ENCODE measurements at regions not wholly inside any gene's neighbourhood (a gene's known extent, or its start where the extent isn't known, plus 50 kb on each side); places are given as distances from the start of the nearest gene placed in this dataset.
"Not testable (repeated sequence)": the region's sequence is repeated elsewhere in the genome, so short reads cannot be mapped to it uniquely, and the experiment has no call there.

DNA sequence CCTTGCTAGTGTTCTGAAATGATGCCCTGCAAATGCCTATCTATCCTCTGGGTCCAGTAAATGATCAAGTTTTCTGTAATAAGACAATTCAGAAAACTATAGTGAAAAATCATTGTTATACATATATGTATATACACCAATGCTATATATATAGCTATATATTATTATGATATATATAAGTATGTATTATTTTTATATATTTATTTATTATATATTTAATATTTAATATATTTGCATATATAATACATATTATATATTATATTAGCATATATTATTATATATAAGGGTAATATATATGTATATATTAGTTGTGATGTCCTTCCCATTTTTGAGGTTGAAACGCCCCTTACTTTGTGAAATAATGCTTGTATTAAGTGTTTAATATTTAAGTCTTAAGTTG is 181.4 kb upstream of the CACNA2D1 start:
- no peak for DNase-seq (ENCODE audit: low read depth)

DNA sequence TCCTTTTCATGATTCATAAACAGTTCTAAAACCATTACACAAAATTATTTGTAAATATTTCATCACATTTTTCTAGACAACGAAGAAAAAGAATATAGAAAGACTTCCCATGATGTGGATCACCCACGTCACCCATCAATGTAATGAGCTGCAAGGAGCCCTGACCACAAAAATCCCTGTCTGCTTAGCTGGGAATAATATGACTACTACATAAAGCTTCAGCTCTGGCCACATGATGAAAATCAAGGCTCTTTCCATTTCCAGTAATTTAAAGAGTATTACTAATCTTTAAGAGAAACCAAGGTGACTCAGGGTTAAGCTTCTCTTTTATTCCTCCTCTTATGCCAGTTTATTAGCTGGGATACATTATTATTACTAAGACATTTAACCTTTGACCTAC is 180.8 kb upstream of the CACNA2D1 start:
- DNase-seq (ENCODE audit: low read depth): peak; percentile 98

DNA sequence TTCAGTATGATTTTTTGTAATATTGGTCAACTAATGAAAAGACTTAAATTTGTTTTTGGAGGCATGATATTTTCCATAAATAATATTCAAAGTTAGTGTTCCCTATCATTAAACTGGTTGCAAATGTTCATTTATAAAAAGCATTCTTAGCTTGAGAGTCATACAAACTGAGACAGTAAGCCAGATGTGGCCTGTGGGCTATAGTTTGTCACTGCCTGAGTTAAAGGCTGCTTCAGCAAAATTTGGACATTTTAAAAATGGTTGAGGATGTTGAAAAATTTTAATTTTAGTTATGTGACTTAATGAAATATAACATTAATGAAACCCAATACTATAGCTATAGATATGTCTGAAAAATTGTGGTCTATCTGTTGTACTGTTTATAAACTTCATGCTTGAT is 180.2 kb upstream of the CACNA2D1 start:
- DNase-seq (ENCODE audit: low read depth): peak; percentile 9

DNA sequence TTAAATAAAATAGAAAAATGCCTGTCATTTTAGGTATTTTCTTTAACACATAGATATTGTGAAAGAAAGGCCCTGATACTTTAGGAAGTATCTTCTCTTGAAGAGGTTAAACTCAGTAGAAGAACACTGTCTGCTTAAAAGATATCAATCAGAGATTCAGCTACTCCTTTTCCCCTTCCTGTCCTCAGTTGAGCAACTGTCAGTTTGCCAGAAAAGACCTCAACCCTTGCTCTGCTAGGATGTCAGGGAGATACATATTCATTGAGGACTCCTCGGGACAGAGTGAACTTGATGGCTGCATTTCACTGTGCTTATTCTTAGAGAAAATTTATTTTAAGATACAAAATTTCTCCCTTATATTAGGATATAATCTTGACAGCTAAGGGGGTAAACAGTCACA is 173.6 kb upstream of the CACNA2D1 start:
- no peak for DNase-seq (ENCODE audit: low read depth)

DNA sequence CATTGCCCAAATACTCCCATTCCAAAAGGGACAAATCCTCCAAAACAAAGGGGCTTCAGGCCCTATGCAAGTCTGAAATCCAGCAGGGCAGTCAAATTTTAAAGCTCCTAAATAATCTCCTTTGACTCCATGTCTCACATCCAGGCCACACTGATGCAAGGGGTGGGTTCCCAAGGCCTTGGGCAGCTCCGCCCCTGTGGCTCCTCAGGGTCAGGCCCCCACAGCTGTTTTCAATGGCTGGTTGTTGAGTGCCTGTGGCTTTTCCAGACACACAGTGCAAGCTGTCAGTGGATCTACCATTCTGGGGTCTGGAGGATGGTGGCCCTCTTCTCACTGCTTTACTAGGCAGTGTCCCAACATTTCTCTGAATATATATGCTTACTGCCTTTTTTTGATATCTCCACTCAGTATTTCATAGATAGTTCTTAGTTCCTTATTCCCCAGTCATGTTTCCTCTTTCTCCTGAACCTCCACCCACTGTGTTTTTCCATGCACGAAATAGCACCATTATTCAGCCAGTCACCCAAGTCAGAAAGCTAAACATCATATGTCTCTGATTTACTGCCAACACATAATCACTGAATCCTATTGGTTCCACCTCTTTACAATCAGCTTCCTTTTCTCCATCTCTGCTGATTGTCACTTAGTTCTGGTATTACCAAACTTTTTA is 172.6 kb upstream of the CACNA2D1 start:
- no peak for DNase-seq (ENCODE audit: low read depth)

DNA sequence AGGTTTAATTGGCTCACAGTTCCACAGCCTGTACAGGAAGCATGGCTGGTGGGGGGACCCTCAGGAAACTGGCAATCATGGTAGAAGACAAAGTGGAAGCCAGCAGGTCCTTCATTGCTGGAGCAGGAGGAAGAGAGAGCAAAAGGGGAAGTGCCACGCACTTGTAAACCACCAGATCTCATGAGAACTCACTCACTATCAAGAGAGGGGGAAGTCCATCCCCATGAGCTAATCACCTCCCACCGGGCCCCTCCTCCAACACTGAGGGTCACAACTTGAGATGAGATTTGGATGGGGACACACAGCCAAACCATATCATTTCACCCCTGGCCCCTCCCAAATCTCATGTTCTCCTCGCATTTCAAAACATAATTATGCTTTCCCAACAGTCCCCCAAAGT is 171.9 kb upstream of the CACNA2D1 start:
- DNase-seq (ENCODE audit: low read depth): no peak

DNA sequence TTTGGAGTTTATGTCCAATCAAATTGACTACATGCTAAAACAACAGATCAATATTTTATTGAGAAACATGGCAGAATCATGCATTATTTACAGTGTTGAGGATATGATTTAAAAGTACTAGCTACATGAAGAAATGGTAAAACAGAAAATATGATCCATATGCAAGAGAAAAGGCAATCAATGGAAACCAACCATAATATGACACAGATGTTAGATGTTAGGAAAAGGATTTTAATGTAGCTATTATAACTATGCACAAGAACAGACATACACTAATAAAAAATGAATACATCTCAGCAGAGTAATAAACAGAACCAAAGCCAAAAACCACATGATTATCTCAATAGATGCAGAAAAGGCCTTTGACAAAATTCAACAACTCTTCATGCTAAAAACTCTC is 166.2 kb upstream of the CACNA2D1 start:
- no peak for DNase-seq (ENCODE audit: low read depth)

DNA sequence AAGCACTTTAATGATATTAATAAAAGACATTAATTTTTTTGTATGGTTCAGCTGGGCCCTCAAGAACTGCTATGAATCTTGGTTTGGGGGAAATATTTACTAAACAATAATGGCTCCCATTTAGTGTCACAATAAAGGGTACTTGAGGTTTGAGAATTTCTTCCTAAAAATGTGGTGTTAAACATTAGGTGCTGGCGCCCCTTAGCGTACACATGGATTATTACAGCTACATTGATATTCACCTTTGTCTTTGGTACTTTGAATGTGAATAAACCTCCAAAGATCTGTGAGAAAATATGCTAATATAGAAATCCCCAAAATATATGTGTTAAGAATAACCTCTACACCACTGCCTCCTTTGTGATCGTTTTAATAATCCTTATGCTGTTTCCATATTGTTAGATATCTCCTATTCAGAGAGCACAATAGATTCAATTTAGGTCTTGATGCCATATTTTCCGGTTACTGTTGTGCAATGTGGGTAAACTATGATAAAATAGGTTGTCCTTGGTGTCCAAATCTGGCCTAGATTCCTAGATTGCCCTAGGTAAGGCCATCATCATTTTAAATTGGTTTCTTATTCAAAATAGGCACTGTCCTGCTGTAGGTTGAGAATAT is 161.8 kb upstream of the CACNA2D1 start:
- peak; percentile 13 for DNase-seq (ENCODE audit: low read depth)

DNA sequence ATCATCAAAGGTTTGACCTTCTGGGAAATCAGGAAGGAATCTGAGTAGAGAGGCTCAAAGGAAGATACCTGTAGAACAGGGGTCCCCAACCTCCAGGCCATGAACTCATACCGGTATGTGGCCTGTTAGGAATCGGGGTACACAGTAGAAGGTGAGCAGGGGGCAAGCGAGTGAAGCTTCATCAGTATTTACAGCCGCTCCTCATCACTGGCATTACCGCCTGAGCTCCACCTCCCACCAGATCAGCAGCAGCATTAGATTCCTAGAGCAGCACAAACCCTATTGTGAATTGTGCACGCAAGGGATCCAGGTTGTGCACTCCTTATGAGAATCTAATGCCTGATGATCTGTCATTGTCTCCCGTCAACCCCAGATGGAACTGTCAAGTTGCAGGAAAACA is 158.5 kb upstream of the CACNA2D1 start:
- no peak for DNase-seq (ENCODE audit: low read depth)

DNA sequence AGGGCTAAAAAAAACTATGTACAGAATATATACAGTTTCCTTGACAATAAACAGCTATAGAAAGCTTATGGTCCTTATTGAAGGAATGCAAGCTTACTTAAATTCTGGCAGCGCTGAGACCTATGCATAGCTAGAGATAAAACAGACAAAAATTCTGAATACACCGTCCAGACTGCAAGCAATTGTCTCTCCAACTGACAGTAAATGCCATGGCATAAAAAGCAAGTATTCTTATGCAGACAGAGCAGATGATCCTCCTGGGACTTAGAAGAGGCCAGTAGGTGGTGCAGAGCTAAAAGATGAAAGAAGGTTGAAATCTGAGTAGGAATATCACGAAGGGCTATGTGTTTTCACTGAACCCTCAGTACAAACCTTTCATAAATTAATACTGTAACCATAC is 157.0 kb upstream of the CACNA2D1 start:
- peak; percentile 23 for DNase-seq (ENCODE audit: low read depth)

DNA sequence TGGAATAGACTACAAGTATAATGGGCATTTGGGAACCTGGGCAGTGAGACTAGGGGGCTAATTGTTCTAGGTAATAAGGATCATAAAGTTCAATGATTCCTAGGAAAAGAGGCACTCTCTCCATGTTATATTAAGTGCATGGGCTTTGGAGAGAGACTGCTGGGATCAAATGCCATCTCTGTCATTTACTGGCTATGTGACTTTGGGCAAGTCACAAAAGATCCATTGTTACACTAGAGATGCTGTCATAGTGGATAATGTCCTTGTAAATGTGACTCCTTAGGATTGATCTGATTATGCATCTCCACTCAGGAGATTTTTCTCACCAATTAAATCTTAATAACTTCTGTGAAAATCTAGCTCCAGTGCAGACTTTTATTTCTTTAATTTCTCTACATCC is 156.3 kb upstream of the CACNA2D1 start:
- no peak for DNase-seq (ENCODE audit: low read depth)

DNA sequence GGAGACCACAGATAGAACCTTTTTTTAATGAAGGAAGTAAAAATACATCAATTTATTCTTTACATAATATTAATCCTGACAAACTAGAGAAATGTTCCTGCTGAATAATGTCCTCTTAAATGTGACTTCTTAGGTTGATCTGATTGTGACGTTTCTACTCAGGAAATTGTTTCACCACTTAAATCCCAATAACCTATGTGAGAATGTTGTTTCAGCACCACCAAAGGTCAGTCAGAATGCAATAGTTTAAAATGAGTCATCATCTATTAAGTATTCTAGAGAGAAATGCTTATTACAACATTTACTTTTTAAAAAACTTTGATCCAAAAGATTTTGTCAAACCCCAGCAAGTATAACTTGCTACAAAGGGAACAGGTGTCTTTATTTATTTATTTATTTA is 155.4 kb upstream of the CACNA2D1 start:
- DNase-seq (ENCODE audit: low read depth): peak; percentile 31

DNA sequence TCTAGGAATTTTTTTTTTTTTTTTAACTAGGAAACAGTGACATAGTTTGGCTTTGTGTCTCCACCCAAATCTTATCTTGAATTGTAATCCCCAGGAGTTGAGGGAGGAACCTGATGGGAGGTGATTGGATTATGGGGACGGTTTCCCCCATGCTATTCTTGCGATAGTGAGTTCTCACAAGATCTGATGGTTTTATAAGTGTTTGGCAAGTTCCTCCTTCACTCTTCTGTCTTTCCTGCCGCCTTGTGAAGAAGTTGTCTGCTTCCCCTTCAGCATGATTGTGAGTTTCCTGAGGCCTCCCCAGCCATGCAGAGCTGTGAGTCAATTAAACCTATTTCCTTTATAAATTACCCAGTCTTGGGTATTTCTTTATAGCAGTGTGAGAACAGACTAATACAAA is 152.2 kb upstream of the CACNA2D1 start:
- not testable (repeated sequence) for DNase-seq (ENCODE audit: low read depth)

DNA sequence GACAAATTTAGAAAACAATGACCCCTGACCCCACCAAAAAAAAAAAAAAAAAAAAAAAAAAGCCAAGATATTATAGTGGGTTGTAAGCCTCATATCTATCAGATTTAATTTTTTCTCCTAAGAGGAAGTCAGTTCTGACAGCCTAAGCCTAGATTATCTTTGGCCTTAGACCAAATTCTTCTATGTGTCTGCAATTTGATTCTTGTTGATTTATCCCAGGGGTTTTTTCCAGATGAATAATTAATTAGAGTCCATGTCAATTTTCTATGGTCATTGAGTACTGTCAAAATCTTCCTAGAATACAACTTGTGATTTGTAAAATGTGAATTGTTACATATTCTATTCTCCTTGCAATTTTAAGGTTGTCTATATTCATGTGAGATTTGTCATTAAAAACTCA is 151.6 kb upstream of the CACNA2D1 start:
- no peak for DNase-seq (ENCODE audit: low read depth)

DNA sequence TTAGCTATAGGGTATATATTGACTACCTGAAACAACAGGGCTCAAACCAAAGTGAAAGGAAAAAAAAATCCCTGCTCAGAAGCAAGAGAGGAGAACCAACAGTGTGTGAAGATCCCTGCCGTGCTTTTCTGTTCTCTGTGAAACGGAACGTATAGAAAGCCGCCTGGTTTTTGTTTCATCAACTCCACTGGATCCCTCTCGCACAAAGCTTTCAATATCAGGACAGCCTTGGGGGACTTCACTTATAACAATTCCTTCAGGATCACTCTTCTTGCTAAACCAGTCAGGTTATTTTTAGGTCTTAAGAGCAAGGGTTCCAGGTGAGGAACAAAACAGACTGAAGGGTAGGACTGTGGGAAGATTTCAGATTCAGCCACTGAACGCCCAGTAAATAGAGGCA is 151.1 kb upstream of the CACNA2D1 start:
- DNase-seq (ENCODE audit: low read depth): no peak

DNA sequence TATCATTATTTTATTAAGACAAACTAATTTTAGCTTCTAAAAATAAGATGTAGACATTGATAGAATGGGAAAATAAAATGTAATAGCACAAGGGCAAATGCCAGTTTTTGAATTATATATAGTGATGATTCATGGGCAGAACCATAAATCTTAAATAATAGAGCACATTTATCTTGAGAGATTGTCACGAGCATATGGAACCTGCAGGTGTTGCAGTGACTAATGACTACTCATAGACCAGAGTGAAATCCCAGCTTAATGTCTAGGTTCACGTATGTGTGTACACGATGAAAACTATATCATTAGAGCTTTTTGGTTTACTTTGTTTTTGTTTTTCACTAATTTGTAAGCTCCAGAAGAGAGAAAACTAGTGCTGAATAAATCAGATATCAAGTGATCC is 150.2 kb upstream of the CACNA2D1 start:
- no peak for DNase-seq (ENCODE audit: low read depth)

DNA sequence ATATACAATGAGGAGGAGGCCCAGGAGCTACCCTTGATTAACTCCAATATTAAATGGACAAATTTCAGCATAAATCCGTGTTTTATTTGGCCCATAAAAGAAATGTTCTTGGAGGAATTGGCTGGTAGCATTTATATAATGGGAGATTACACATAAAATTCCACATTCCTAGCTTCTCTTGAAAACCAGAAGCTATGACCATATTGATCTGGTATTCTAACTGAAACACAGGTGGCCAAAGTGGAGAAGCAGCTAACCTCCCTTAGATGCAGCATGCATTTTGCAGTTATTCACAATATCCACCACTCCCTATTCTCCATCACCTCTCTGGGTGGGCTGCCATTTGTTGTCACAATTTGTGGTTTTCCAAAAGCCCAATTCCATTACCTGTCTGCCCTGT is 148.8 kb upstream of the CACNA2D1 start:
- DNase-seq (ENCODE audit: low read depth): no peak

DNA sequence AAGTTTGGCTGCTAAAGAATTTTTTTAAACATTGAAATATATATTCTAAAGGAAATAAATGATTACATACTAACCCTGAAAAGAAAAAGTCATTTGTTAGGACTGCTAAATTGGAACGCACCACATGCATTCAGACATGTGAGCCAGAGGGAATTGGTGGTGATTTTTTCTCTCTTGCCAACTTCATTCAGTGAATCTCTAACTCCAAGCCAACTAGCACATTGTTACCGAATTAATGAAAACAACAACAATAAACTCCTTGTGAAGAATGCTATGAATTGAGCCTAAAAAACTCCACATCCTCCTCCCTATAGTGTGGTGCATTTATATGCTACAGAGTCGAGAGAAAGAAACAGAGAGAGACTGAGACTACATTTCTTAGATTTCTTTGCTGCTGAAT is 135.5 kb upstream of the CACNA2D1 start:
- no peak for DNase-seq (ENCODE audit: low read depth)

DNA sequence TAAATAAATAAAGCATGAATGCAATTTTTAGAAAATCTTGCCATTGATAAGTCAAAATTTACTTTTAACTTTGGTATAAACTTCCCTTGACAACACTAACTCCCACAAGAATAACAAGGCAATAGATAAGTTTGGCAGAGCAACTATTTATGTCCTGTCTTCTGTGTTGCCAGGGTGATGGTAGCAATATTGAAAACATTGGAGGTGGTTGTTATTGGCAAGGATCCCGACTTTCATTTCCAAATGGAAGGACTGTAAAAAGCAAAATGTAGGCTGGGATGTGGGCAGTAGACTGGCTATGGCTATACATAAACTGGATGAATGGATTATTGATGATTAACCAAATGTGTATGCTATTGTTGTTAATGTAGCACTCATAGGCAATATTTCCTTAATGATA is 134.9 kb upstream of the CACNA2D1 start:
- DNase-seq (ENCODE audit: low read depth): no peak

DNA sequence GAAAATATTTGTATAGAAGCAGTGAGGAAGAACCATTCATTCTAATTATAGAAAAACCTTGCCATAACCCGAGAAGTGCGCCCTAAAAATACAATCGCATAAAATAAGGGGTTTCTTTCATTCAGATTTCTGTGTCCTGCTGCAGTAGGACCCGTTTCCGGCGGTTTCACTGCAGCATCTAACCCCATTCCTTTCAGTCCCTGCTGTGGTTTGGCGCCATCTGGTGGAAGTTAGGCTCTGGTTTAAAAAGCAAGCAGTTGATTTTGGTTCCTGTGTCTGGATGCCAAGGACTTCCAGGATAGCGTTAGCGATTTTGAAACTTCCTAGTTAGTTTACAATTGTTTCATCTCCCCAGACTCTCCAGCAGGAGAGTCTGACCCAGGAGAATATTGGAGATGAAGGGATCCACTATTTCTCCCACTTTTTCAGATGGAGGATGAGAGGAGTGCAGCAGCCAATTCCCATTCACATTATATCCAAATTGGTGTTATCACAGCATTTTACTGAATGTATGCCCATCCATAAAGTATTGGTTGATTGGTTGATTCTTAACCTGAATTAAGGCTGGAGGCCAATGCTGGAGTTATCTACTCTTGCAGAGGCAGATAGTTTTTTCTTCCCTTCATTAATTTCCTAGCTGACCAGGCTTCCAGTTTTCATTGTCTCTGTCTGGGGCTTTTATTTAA is 128.8 kb upstream of the CACNA2D1 start:
- peak; percentile 75 for DNase-seq (ENCODE audit: low read depth)

DNA sequence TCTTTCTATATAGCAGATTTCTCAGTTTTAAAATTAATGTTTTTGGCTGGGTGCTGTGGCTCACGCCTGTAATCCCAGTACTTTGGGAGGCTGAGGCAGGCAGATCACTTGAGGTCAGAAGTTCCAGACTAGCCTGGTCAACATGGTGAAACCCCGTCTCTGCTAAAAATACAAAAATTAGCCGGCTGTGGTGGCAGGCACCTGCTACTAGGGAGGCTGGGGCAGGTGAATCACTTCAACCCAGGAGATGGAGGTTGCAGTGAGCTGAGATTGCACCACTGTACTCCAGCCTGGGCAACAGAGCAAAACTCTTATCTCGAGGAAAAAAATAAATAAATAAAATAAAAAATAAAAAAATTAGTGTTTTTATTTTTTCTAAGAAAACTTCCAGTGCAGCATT is 127.5 kb upstream of the CACNA2D1 start:
- DNase-seq (ENCODE audit: low read depth): not testable (repeated sequence)

DNA sequence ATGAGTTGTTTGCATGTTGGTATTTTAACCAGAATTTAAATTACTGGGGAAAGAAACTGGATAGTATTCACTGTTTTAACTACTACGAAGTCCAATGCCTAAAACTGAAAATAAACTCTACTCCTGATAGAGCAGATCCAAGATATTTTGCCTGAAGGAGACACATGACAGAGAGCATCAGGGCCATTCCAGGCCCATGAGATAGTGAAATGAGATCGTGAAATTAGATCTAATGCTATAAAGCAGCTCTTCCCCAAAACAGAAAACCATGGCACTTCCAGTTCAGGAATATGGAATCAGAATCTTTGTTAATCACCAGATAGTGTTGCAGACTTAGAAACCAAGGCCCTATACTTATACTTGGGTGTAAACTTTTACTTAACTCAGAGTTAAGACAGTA is 124.3 kb upstream of the CACNA2D1 start:
- DNase-seq (ENCODE audit: low read depth): no peak

DNA sequence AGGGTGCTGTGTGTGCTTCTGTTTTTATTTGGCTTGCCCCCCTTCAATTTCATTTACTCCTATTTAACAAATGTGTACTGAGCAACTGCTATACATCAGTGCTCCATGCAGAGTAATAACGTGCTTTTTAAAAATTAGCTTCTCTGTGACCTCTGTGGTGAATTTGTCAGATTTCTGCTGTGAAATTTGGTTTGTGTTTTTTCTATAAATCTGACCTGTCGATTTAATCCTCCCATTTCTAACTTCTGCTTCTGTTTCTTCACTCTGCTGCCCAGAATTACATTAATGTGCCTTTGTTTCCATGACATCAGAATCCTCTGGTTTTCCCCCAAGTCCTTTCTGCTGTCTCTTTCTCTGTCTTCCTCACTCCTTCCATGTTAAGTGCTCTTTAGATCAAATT is 123.8 kb upstream of the CACNA2D1 start:
- DNase-seq (ENCODE audit: low read depth): no peak

DNA sequence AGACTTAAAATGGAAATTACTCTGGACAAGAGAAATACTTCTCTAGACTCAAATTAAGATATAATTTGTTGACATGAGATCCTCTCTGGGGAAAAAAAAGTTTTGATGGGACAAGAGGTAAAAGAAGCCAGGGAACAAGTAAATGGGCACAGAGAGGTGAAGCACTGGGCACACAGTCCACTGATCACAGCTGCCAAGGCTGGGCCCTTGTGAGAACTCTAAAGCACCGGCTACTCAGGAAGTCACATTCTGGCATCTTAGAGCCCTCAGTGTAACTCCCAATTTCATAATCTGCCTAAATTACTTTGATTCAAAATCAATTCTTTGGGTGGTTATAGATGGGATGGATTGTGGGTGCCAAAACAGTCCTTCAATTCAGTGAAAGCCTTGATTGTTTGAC is 123.2 kb upstream of the CACNA2D1 start:
- DNase-seq (ENCODE audit: low read depth): no peak

Measured in amniotic epithelial cell (primary cell).